RWPE1 (cell line): ENCODE measurements at regions not wholly inside any gene's neighbourhood (a gene's known extent, or its start where the extent isn't known, plus 50 kb on each side); places are given as distances from the start of the nearest gene placed in this dataset.

Experiments used
- CTCF ChIA-PET: fragments of 350-600 bp; sonication (Branson Sonifier 250); formaldehyde crosslinking; extraction: SDS; loops from one replicate; lab custom pipeline; 2021; lab: Yijun Ruan, JAX
- POLR2A ChIA-PET: fragments of 400-600 bp; formaldehyde crosslinking; extraction: SDS; loops from one replicate; lab custom pipeline; 2020; ENCODE audit warnings: antibody characterized with exemption; ENCODE audit not compliant: low non-redundant PET; lab: Yijun Ruan, JAX
- DNase-seq: peaks from one replicate; pipeline ENCODE4 v3.0.0; 2012; ENCODE audit warnings: low spot score
- H3K27ac ChIP-seq: fragments of 450-650 bp; 2 replicates; pipeline ENCODE4 v1.5.1; 2017
- TF ChIP-seq, protein P1 (sequence below): fragments of 450-650 bp; conservative IDR thresholded peaks from 2 replicates; pipeline ENCODE4 v1.5.1; 2017; ENCODE audit warnings: low read depth, mild to moderate bottlenecking

DNA sequence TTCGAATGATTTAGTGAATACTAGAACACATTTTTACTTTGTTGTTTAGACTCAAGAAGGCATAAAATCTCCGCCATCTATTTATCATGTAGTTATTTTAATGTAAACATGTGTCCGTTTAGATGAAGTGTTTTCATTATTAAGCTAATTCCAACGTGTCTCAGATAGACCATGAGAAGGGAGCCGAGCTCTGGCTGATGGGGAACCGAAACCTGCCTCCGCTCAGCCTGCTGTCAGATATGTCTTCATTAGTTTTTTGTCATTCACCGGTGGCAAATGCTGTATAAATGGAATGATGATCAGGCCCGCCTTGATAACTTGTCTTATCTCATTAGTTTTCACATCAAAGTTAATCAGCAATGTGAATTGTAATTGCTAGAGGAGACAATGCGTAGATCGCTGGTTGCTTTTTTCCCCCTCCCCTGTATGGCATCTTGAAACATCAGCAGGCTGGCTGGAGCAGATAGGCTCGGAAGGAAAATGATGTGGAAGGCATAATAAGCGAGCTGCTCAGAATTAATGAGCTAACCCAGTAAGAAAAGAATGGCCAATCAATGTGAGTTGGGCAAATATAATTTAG lies 136.4 kb downstream of the LINC00237 start:
- TF ChIP-seq, protein P1, sequence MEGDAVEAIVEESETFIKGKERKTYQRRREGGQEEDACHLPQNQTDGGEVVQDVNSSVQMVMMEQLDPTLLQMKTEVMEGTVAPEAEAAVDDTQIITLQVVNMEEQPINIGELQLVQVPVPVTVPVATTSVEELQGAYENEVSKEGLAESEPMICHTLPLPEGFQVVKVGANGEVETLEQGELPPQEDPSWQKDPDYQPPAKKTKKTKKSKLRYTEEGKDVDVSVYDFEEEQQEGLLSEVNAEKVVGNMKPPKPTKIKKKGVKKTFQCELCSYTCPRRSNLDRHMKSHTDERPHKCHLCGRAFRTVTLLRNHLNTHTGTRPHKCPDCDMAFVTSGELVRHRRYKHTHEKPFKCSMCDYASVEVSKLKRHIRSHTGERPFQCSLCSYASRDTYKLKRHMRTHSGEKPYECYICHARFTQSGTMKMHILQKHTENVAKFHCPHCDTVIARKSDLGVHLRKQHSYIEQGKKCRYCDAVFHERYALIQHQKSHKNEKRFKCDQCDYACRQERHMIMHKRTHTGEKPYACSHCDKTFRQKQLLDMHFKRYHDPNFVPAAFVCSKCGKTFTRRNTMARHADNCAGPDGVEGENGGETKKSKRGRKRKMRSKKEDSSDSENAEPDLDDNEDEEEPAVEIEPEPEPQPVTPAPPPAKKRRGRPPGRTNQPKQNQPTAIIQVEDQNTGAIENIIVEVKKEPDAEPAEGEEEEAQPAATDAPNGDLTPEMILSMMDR = no peak
- POLR2A ChIA-PET = no interaction called here
- H3K27ac ChIP-seq = no peak overlapping the region
- CTCF ChIA-PET = no interaction called here
- DNase-seq = no peak

DNA sequence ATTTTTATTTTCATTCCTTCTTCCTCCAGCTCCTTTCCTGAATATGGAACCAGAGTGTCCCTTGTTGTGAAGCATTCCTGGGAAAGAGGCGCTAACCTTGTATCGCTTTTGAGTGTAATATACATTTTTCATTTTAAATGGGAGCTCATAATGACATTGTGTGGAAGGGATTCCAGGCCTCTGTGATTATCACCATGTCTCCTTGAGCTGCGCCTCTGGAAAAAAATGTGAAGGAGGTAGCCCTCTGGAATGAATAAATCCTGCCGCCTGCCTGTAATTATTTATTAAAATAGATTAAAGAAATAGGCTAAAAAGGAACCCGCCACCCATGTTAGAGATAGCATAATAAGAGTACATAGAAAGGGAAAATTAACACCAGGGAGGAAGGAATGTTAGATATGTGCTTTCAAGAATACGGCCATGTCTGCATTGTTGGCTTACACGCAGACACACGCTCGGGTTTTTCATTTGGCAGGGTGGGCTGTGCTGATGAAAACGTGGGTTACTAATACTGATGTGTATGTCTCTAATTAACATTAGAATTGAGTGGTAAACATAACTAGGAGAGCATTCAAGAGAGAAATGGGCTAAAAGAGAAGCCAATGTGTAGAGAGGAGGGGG lies 138.5 kb downstream of the LINC00237 start:
- POLR2A ChIA-PET = no interaction called here
- H3K27ac ChIP-seq = no peak overlapping the region
- DNase-seq = no peak
- CTCF ChIA-PET = no interaction called here
- TF ChIP-seq, protein P1 = no peak

DNA sequence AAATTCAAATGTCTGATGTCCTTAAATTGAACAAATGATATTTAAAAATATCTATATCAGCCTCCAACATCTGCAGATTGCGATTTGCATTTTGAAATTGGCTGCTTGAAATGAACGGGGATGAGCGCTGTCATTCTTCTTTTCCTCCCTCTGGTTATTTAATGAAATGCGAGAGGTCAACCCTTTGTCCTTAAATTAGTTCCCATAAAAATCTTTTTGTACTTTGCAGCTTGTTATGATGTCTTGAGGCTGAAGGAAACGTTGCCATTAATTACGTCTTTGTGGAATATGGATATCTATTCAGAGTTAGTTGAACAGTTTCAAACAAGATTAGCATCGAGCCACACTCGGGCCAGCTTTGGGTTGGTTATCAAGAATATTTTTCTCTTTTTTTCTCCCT lies 140.0 kb downstream of the LINC00237 start:
- DNase-seq = no peak
- ChIA-PET POLR2A (no interaction called here), CTCF (interaction anchor here (0.7 kb wide), 2 partner anchors 210 to 1457 kb away, joined by 4 to 10 read pairs; no protein-coding TSS in a partner anchor)
- no peak overlapping the region for H3K27ac ChIP-seq
- TF ChIP-seq, protein P1 = no peak

DNA sequence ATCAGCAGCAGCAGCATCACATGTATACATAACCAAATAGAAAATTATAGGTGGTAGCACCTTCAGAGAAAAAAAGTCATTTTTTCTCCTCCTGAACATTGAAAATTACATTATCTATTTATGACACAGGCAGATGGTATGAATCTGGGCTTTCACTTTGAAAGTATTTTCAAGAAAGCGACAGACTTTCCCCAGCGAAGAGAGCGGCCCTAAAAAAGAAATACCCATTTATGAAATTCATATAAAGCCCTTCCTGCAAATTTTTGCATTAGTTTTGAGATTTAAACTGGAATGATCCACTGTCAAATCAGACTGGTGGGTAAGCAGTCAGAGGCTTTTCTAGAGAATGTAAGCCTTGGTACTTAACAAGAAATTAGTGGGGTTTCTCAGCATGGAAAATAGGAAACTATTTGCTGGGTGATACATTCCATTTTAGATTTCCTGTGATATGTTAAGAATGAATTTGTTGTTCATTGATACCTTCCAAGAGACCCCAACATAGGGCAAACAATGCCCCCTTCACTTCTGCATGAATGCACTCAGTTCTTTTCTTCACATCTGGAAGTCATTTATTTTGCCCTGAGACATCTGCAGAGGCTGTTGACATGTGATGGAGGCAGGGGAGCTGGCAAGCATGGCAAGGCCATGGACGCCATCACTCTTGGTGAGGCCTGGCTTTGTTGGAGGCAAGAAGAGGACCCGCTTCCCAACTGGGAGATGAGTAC lies 147.0 kb downstream of the LINC00237 start:
- DNase-seq = no peak
- POLR2A ChIA-PET = no interaction called here
- no peak overlapping the region for H3K27ac ChIP-seq
- CTCF ChIA-PET = interaction anchor here (0.7 kb wide), 1 partner anchor 134 kb away, joined by 3 read pairs; no protein-coding TSS in a partner anchor
- TF ChIP-seq, protein P1 = no peak

DNA sequence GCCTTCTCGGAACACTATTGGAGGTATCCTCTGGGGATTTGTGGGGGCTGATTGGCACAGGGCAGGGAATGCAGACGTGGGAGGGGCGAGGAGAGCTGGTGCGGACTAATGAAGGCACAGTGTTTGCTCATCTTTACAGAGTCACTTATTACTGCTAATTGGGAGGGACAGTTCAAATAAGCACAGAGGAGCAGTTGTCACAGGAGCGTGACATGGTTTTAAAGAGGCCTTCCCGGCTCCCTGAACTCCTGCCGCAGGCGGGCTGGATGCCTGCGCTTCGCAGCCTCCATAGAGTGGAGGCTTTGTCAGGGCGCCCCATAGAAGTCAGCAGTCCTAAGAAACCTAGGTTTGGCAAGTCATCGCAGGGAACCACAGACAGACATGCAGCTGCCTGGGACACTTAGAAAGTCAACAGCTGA lies 149.6 kb downstream of the LINC00237 start:
- no peak for DNase-seq
- H3K27ac ChIP-seq = no peak overlapping the region
- TF ChIP-seq, protein P1 = no peak
- CTCF ChIA-PET = no interaction called here
- POLR2A ChIA-PET = no interaction called here

DNA sequence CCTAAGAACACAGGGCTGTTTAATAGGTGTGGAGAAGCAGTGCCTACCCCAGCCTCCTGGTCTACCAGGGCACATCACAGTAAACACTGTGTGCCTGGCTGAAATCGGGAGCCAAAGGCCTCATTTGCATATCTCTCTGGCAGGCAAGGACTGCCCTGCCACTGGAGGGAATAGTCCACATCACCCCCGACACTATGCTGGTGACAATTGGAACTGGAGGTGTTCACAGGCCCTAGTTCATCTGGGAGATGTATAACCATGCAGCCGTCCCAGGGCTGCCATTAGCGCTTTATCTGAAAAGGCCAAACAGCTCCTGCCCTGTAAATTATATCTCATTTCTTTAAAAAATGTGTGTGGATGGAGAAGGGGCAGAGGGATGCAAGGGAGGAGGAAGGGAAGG lies 150.3 kb downstream of the LINC00237 start:
- ChIA-PET CTCF (no interaction called here), POLR2A (no interaction called here)
- DNase-seq = no peak
- TF ChIP-seq, protein P1 = no peak
- no peak overlapping the region for H3K27ac ChIP-seq
